Activated CD8-positive, alpha-beta T cell treated with anti-CD3 and anti-CD28 coated beads for 36 hours (primary cell): ENCODE measurements at regions not wholly inside any gene's neighbourhood (a gene's known extent, or its start where the extent isn't known, plus 50 kb on each side); places are given as distances from the start of the nearest gene placed in this dataset.

Experiments
- ATAC-seq: fragments of 200-7000 bp; cut with Tn5 transposase; one replicate; pipeline ENCODE4 v1.10.0; 2021; ENCODE audit warnings: mild to moderate bottlenecking, moderate library complexity
- CTCF ChIA-PET: fragments of 350-600 bp; sonication (Branson Sonifier 250); formaldehyde crosslinking; loops from one replicate; lab custom pipeline; 2021; ENCODE audit warnings: antibody characterized with exemption; lab: Charles Lee
- POLR2A ChIA-PET: fragments of 350-600 bp; sonication (Branson Sonifier 250); formaldehyde crosslinking; loops from one replicate; lab custom pipeline; 2021; ENCODE audit warnings: antibody characterized with exemption; lab: Charles Lee
- DNase-seq: peaks from one replicate; pipeline ENCODE4 v3.0.0-alpha.2; 2020
- H3K27ac Mint-ChIP-seq: one replicate; pipeline ENCODE4 v1.8.0; 2021; ENCODE audit warnings: mild to moderate bottlenecking, mixed read lengths
- H3K27me3 Mint-ChIP-seq: one replicate; pipeline ENCODE4 v1.8.0; 2021; ENCODE audit warnings: mixed read lengths
- H3K36me3 Mint-ChIP-seq: one replicate; pipeline ENCODE4 v1.8.0; 2021; ENCODE audit warnings: low read depth, mixed read lengths
- H3K4me1 Mint-ChIP-seq: one replicate; pipeline ENCODE4 v1.8.0; 2021; ENCODE audit warnings: low read depth, mixed read lengths
- H3K4me3 Mint-ChIP-seq: one replicate; pipeline ENCODE4 v1.8.0; 2021; ENCODE audit warnings: mild to moderate bottlenecking, moderate library complexity, mixed read lengths
- H3K9me3 Mint-ChIP-seq: one replicate; pipeline ENCODE4 v1.8.0; 2021; ENCODE audit warnings: mixed read lengths
- intact Hi-C: fragments of 100-400 bp; cut with micrococcal nuclease; formaldehyde crosslinking; loops from one replicate; pipeline ENCODE4 v1.10.0; 2022
- TF ChIP-seq, protein P1 (sequence below): fragments of 200-600 bp; IDR thresholded peaks from one replicate; pipeline ENCODE4 v1.8.0; 2022; ENCODE audit warnings: antibody characterized with exemption, mild to moderate bottlenecking

GRCh38 chr1:105210747-105211146 lies 1461.0 kb downstream of the AMY1C start:
- H3K4me3 Mint-ChIP-seq: no peak overlapping the region
- ATAC-seq (no peak), DNase-seq (no peak)
- peaks cover 13% of the 10 kb centered on the region for H3K9me3 Mint-ChIP-seq
- ChIA-PET POLR2A (no interaction called here), CTCF (no interaction called here)
- no peaks in the 10 kb centered on the region for H3K4me1 Mint-ChIP-seq
- H3K36me3 Mint-ChIP-seq: no peaks in the 10 kb centered on the region
- intact Hi-C loops: no loop called here
- TF ChIP-seq, protein P1, sequence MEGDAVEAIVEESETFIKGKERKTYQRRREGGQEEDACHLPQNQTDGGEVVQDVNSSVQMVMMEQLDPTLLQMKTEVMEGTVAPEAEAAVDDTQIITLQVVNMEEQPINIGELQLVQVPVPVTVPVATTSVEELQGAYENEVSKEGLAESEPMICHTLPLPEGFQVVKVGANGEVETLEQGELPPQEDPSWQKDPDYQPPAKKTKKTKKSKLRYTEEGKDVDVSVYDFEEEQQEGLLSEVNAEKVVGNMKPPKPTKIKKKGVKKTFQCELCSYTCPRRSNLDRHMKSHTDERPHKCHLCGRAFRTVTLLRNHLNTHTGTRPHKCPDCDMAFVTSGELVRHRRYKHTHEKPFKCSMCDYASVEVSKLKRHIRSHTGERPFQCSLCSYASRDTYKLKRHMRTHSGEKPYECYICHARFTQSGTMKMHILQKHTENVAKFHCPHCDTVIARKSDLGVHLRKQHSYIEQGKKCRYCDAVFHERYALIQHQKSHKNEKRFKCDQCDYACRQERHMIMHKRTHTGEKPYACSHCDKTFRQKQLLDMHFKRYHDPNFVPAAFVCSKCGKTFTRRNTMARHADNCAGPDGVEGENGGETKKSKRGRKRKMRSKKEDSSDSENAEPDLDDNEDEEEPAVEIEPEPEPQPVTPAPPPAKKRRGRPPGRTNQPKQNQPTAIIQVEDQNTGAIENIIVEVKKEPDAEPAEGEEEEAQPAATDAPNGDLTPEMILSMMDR: no peak
- no peaks in the 10 kb centered on the region for H3K27me3 Mint-ChIP-seq
- H3K27ac Mint-ChIP-seq: no peak overlapping the region

GRCh38 chr1:105231378-105231777 lies 1481.7 kb downstream of the AMY1C start:
- ChIA-PET CTCF (no interaction called here), POLR2A (no interaction called here)
- no peak overlapping the region for H3K27ac Mint-ChIP-seq
- peaks cover 11% of the 10 kb centered on the region for H3K9me3 Mint-ChIP-seq
- no peaks in the 10 kb centered on the region for H3K36me3 Mint-ChIP-seq
- DNase-seq (no peak), ATAC-seq (no peak)
- TF ChIP-seq, protein P1: no peak
- intact Hi-C loops: no loop called here
- H3K4me1 Mint-ChIP-seq: no peaks in the 10 kb centered on the region
- H3K4me3 Mint-ChIP-seq: no peak overlapping the region
- H3K27me3 Mint-ChIP-seq: no peaks in the 10 kb centered on the region

GRCh38 chr1:105243411-105243810 lies 1493.7 kb downstream of the AMY1C start:
- Mint-ChIP-seq H3K4me3 (no peak overlapping the region), H3K4me1 (no peaks in the 10 kb centered on the region), H3K27ac (no peak overlapping the region), H3K36me3 (no peaks in the 10 kb centered on the region), H3K9me3 (peaks cover 20% of the 10 kb centered on the region), H3K27me3 (no peaks in the 10 kb centered on the region)
- TF ChIP-seq, protein P1: no peak
- CTCF ChIA-PET: no interaction called here
- ATAC-seq (no peak), DNase-seq (no peak)
- intact Hi-C loops: no loop called here
- POLR2A ChIA-PET: no interaction called here

GRCh38 chr1:105243969-105244368 lies 1494.3 kb downstream of the AMY1C start:
- H3K9me3 Mint-ChIP-seq: peaks cover 23% of the 10 kb centered on the region
- DNase-seq (no peak), ATAC-seq (no peak)
- POLR2A ChIA-PET: no interaction called here
- H3K4me1 Mint-ChIP-seq: no peaks in the 10 kb centered on the region
- intact Hi-C loops: no loop called here
- H3K36me3 Mint-ChIP-seq: no peaks in the 10 kb centered on the region
- CTCF ChIA-PET: no interaction called here
- no peak overlapping the region for H3K4me3 Mint-ChIP-seq
- H3K27me3 Mint-ChIP-seq: no peaks in the 10 kb centered on the region
- TF ChIP-seq, protein P1: no peak
- H3K27ac Mint-ChIP-seq: no peak overlapping the region

DNA sequence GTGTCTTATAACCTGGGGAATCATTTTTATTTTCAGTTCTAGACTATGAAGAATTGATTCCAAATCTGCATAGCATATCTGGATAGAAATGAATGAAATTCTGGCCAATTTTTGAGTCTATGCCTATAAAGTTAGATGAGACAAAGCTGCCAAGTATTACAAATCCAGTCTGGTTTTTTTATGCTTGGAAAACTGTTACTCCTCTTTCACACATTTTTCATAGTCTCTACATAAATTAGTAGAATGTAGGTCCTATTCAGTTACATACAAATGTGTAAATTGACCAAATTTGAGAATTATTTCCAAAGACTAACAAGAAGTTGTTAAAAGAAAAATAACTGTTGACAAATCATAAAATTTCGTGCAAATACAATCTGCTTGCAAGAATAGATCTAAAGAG lies 1505.2 kb downstream of the AMY1C start:
- Mint-ChIP-seq H3K36me3 (no peaks in the 10 kb centered on the region), H3K4me3 (no peak overlapping the region), H3K9me3 (peaks cover 15% of the 10 kb centered on the region), H3K27me3 (no peaks in the 10 kb centered on the region), H3K4me1 (no peaks in the 10 kb centered on the region), H3K27ac (no peak overlapping the region)
- POLR2A ChIA-PET: no interaction called here
- TF ChIP-seq, protein P1: no peak
- ATAC-seq (no peak), DNase-seq (no peak)
- intact Hi-C loops: no loop called here
- CTCF ChIA-PET: no interaction called here
